ENCODE measurements at regions not wholly inside any gene's neighbourhood (a gene's known extent, or its start where the extent isn't known, plus 50 kb on each side); places are given as distances from the start of the nearest gene placed in this dataset.

DNA sequence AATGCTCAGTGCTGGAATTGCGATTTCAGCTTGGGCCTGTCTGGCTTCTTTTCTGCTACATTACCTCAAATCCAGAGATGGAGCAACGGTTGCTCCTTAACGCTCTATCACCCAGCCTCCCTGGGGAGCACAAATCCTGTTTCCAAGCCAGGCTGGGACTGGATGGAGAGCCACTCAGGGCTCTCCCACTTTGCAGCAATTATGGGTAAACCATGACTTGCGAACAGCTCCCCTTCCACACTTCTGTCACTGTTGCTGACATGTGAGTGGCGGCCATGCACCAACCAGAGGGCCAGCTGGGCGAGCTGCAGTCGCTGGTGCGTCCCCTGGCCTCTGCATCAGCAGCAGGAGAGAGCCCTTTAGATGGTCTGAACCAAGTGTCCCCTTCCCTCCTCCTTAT lies 65.1 kb upstream of the RAB4A start:
- DNase-seq (ENCODE audit: low read depth), result no peak

- no peak for DNase-seq (ENCODE audit: low read depth)
Measured at GRCh38 chr1:229207916-229208315, 63.0 kb upstream of the RAB4A start.

DNA sequence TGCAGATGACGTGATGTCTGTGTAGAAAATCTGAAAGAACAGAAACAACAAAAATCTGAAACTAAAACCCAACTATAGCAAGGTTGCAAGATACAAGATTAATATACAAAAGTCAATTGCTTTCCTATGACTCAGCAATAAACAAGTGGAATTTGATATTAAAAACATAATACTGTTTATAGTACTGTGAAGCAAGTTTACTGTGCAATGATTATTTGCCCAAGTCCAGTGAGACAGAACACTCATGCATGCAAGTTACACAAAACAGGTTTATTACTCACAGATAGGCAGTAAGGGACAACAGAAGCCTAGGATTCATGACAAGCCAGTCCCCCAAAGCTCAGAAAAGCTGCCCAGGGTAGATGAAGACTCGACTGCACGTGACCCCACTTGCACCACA lies 62.4 kb upstream of the RAB4A start:
- DNase-seq (ENCODE audit: low read depth), result no peak

DNA sequence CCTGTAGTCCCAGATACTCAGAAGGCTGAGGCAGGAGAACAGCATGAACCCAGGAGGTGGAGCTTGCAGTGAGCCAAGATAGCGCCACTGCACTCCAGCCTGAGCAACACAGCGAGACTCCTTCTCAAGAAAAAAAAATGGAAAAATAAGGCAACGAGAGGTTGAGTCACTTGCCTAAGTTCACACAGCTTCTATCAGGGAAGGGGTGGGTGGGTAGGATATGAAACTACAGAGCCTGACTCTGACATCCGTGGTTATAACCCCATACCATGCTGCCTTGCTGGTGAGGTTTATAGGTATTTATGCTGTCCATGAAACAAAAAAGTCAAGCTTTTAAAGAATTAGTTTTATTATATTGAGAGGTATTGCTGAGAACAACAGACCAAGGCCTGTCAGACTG lies 61.5 kb upstream of the RAB4A start:
- DNase-seq (ENCODE audit: low read depth), result no peak

DNA sequence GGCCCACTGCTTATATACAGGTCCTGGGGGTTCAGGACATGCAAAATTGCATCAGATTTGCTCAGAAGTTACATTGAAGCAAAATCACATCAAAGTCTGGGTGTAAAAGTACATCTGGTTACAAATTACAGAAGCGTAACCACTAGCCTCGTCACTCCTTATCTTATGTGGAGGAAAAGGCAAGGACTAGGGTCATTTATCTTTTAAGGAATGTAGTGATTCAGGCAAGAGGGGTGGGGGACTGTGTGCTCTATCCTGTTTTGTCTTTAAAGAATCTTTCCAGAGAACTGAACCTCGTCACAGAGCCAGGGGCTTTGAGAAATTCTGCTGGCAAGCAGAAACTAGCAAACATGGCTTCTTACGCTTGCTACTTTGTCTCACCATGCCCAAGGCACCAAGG lies 61.1 kb upstream of the RAB4A start:
- DNase-seq (ENCODE audit: low read depth), result no peak

GRCh38 chr1:229210844-229211243 lies 60.1 kb upstream of the RAB4A start:
- no peak for DNase-seq (ENCODE audit: low read depth)

GRCh38 chr1:229213797-229214196 lies 57.1 kb upstream of the RAB4A start:
- no peak for DNase-seq (ENCODE audit: low read depth)

- DNase-seq (ENCODE audit: low read depth), result no peak
Measured at GRCh38 chr1:229217716-229218115, 53.2 kb upstream of the RAB4A start.

DNA sequence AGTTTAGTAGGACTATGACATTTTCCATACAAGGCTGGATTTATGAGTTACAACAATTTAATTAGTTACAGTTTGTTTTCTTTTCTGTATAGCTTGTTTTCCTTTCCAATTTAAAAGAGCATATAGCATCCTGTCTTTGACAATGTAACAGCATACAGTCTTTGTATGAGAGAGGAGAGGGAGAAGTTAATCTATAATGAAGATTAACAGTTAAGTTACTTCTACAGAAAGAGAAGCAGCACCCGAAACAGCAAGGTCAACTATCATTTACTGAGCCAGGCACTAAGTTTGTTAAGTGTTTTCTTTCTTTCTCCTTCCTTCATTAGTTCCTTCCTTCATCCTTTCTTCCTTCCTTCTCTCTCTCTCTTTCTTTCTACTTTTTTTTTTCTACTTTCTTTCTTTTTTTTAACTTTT lies 52.3 kb upstream of the RAB4A start:
- DNase-seq (ENCODE audit: low read depth), result no peak

- no peak for DNase-seq (ENCODE audit: low read depth)
Measured at GRCh38 chr1:229220163-229220846, 50.6 kb upstream of the RAB4A start.

DNA sequence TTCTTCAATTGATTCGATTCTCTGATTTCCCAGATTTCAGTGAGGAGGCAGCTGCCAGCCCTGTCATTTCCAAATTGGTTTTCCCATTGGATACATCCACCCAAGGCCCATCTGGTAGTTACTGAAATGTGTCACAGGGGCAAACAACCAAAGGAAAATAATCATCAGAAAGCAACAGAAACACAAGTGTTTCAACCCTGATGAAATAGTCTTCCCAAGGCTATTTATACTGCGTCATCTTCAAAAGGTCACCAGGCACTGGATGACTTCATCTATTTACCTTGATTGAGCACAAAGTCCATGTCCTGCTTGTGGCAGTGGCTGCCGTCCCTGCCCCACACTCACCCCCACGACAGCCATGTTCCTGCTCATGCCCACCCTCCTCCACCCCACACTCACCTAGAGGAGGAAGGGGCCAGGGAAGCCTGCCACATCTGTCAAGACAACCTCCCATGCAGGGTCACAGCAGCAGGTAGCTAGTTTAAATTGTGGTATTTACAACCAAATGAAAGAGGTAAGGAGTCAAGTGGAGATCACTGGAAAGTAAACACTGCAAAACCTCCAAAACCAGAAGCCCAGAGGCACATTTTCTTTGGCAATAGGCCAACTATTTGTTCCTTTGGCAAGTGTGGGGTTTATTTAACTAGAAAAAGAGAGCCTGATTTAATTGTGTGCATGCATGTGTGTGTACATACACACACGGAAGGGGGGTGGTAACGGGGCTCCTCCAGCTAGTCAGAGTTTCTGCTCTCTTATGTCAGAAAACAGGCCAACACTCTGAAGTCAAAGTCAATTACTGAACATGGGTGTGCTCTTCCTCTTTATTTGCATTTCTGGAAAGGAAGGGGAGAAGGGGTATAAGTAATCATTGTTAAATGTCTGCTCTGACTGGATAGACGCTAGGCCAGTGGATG lies 49.5 kb upstream of the RAB4A start:
- peak; percentile 91 for DNase-seq (ENCODE audit: low read depth)
